ENCODE measurements at regions not wholly inside any gene's neighbourhood (a gene's known extent, or its start where the extent isn't known, plus 50 kb on each side); places are given as distances from the start of the nearest gene placed in this dataset.

GRCh38 chr6:142681099-142681498, 263.9 kb downstream of the HIVEP2 start:
- no peak overlapping the region for H2AFZ ChIP-seq (ENCODE audit: low read depth, low read length, severe bottlenecking)
- H3K79me2 ChIP-seq (ENCODE audit: insufficient read depth, low read length), result no peaks in the 10 kb centered on the region
- no peak overlapping the region for H3K27ac ChIP-seq (ENCODE audit: low read depth, low read length)
- H3K9me3 ChIP-seq (ENCODE audit: insufficient read depth, low read length), result no peaks in the 10 kb centered on the region
- no peaks in the 10 kb centered on the region for H3K9me2 ChIP-seq (replicated peaks; ENCODE audit: insufficient read depth, low read length)
- H3K9ac ChIP-seq (ENCODE audit: low read length), result no peak overlapping the region
- no peaks in the 10 kb centered on the region for H3K36me3 ChIP-seq (ENCODE audit: low read length)
- H3F3A ChIP-seq (ENCODE audit: insufficient read depth), result no peaks in the 10 kb centered on the region
- no peak overlapping the region for H3K4me3 ChIP-seq (ENCODE audit: insufficient read depth, low read length, poor library complexity, severe bottlenecking)
- no peaks in the 10 kb centered on the region for H4K20me1 ChIP-seq (ENCODE audit: low read depth, low read length)
- TF ChIP-seq EZH2phosphoT487 (conservative IDR thresholded peaks at IDR 0.05; ENCODE audit: low read length), result no peak
- no peak for TF ChIP-seq CTCF (IDR thresholded peaks at IDR 0.05; ENCODE audit: insufficient read depth, low read length, poor library complexity, severe bottlenecking)
- H3K27me3 ChIP-seq (ENCODE audit: low read length), result no peaks in the 10 kb centered on the region
- no peak overlapping the region for H3K4me2 ChIP-seq (ENCODE audit: low read depth, low read length, poor library complexity, severe bottlenecking)

- H3K36me3 ChIP-seq (ENCODE audit: low read length), result no peaks in the 10 kb centered on the region
- H3K27ac ChIP-seq (ENCODE audit: low read depth, low read length), result no peak overlapping the region
- H3K4me2 ChIP-seq (ENCODE audit: low read depth, low read length, poor library complexity, severe bottlenecking), result no peak overlapping the region
- H3K9ac ChIP-seq (ENCODE audit: low read length), result no peak overlapping the region
- H2AFZ ChIP-seq (ENCODE audit: low read depth, low read length, severe bottlenecking), result no peak overlapping the region
- TF ChIP-seq EZH2phosphoT487 (conservative IDR thresholded peaks at IDR 0.05; ENCODE audit: low read length), result no peak
- no peak for TF ChIP-seq CTCF (IDR thresholded peaks at IDR 0.05; ENCODE audit: insufficient read depth, low read length, poor library complexity, severe bottlenecking)
- no peaks in the 10 kb centered on the region for H3K27me3 ChIP-seq (ENCODE audit: low read length)
- H3K9me3 ChIP-seq (ENCODE audit: insufficient read depth, low read length), result no peaks in the 10 kb centered on the region
- no peaks in the 10 kb centered on the region for H3F3A ChIP-seq (ENCODE audit: insufficient read depth)
- no peaks in the 10 kb centered on the region for H3K79me2 ChIP-seq (ENCODE audit: insufficient read depth, low read length)
- no peaks in the 10 kb centered on the region for H4K20me1 ChIP-seq (ENCODE audit: low read depth, low read length)
- H3K9me2 ChIP-seq (replicated peaks; ENCODE audit: insufficient read depth, low read length), result no peaks in the 10 kb centered on the region
- no peak overlapping the region for H3K4me3 ChIP-seq (ENCODE audit: insufficient read depth, low read length, poor library complexity, severe bottlenecking)
These were observed 262.0 kb downstream of the HIVEP2 start for GRCh38 chr6:142682985-142683384.

GRCh38 chr6:142683714-142684141, 261.2 kb downstream of the HIVEP2 start:
- no peaks in the 10 kb centered on the region for H3K9me2 ChIP-seq (replicated peaks; ENCODE audit: insufficient read depth, low read length)
- no peaks in the 10 kb centered on the region for H3K79me2 ChIP-seq (ENCODE audit: insufficient read depth, low read length)
- no peak for TF ChIP-seq CTCF (IDR thresholded peaks at IDR 0.05; ENCODE audit: insufficient read depth, low read length, poor library complexity, severe bottlenecking)
- no peak for TF ChIP-seq EZH2phosphoT487 (conservative IDR thresholded peaks at IDR 0.05; ENCODE audit: low read length)
- no peak overlapping the region for H3K4me2 ChIP-seq (ENCODE audit: low read depth, low read length, poor library complexity, severe bottlenecking)
- no peaks in the 10 kb centered on the region for H4K20me1 ChIP-seq (ENCODE audit: low read depth, low read length)
- H3K27ac ChIP-seq (ENCODE audit: low read depth, low read length), result no peak overlapping the region
- H3K36me3 ChIP-seq (ENCODE audit: low read length), result no peaks in the 10 kb centered on the region
- H2AFZ ChIP-seq (ENCODE audit: low read depth, low read length, severe bottlenecking), result no peak overlapping the region
- no peaks in the 10 kb centered on the region for H3K9me3 ChIP-seq (ENCODE audit: insufficient read depth, low read length)
- H3K4me3 ChIP-seq (ENCODE audit: insufficient read depth, low read length, poor library complexity, severe bottlenecking), result no peak overlapping the region
- H3K27me3 ChIP-seq (ENCODE audit: low read length), result no peaks in the 10 kb centered on the region
- H3F3A ChIP-seq (ENCODE audit: insufficient read depth), result no peaks in the 10 kb centered on the region
- H3K9ac ChIP-seq (ENCODE audit: low read length), result no peak overlapping the region
